BE2C (cell line): ENCODE measurements at regions not wholly inside any gene's neighbourhood (a gene's known extent, or its start where the extent isn't known, plus 50 kb on each side); places are given as distances from the start of the nearest gene placed in this dataset.
"Not testable (repeated sequence)": the region's sequence is repeated elsewhere in the genome, so short reads cannot be mapped to it uniquely, and the experiment has no call there.

Experiments used
- DNase-seq: peaks from one replicate; pipeline ENCODE4 v3.0.0-alpha.2; 2020
- H3K27me3 ChIP-seq: fragments of 250-450 bp; sonication (Bioruptor Pico); 2 replicates; pipeline ENCODE4 v1.5.1; 2020; ENCODE audit warnings: mild to moderate bottlenecking
- H3K36me3 ChIP-seq: fragments of 250-450 bp; sonication (Bioruptor Pico); 2 replicates; pipeline ENCODE4 v1.5.1; 2020; ENCODE audit warnings: mild to moderate bottlenecking
- H3K4me1 ChIP-seq: fragments of 250-450 bp; sonication (Bioruptor Pico); 2 replicates; pipeline ENCODE4 v1.5.1; 2020
- H3K4me3 ChIP-seq: 2 replicates; pipeline ENCODE4 v1.5.1; 2011; ENCODE audit warnings: low read depth, low read length
- H3K9me3 ChIP-seq: fragments of 250-450 bp; sonication (Bioruptor Pico); 2 replicates; pipeline ENCODE4 v1.5.1; 2020
- CTCF ChIP-seq: IDR thresholded peaks from 2 replicates; pipeline ENCODE4 v1.5.1; 2012; ENCODE audit warnings: mild to moderate bottlenecking, low read depth, low read length

- H3K36me3 ChIP-seq, H3K4me3 ChIP-seq, H3K4me1 ChIP-seq, DNase-seq, H3K9me3 ChIP-seq, H3K27me3 ChIP-seq: not testable (repeated sequence)
- peak; percentile 43 for TF ChIP-seq CTCF
Observed at GRCh38 chr10:55740767-55741166, 620.3 kb downstream of the ZWINT start.

- no peak for DNase-seq
- H3K9me3 ChIP-seq, result no peaks in the 10 kb centered on the region
- no peak for TF ChIP-seq CTCF
- H3K27me3 ChIP-seq, result no peaks in the 10 kb centered on the region
- H3K36me3 ChIP-seq, result no peaks in the 10 kb centered on the region
- no peak overlapping the region for H3K4me3 ChIP-seq
- H3K4me1 ChIP-seq, result no peaks in the 10 kb centered on the region
Observed at GRCh38 chr10:55740110-55740509, 620.9 kb downstream of the ZWINT start.

GRCh38 chr10:55734112-55734511, 626.9 kb downstream of the ZWINT start:
- H3K4me3 ChIP-seq, result no peak overlapping the region
- H3K27me3 ChIP-seq, result no peaks in the 10 kb centered on the region
- no peak for DNase-seq
- no peaks in the 10 kb centered on the region for H3K4me1 ChIP-seq
- no peaks in the 10 kb centered on the region for H3K36me3 ChIP-seq
- no peak for TF ChIP-seq CTCF
- no peaks in the 10 kb centered on the region for H3K9me3 ChIP-seq

- Histone ChIP-seq H3K27me3 (no peaks in the 10 kb centered on the region), H3K9me3 (no peaks in the 10 kb centered on the region), H3K36me3 (no peaks in the 10 kb centered on the region), H3K4me3 (no peak overlapping the region), H3K4me1 (no peaks in the 10 kb centered on the region)
- DNase-seq, result no peak
- no peak for TF ChIP-seq CTCF
Observed at GRCh38 chr10:55704950-55705349, 656.1 kb downstream of the ZWINT start.

GRCh38 chr10:55668326-55668922, 692.6 kb downstream of the ZWINT start:
- peak; percentile 38 for DNase-seq
- TF ChIP-seq CTCF, result peak; percentile 66
- Histone ChIP-seq H3K4me3 (no peak overlapping the region), H3K36me3 (no peaks in the 10 kb centered on the region), H3K27me3 (no peaks in the 10 kb centered on the region), H3K9me3 (no peaks in the 10 kb centered on the region), H3K4me1 (no peaks in the 10 kb centered on the region)

- H3K4me3 ChIP-seq, result no peak overlapping the region
- H3K36me3 ChIP-seq, result no peaks in the 10 kb centered on the region
- H3K27me3 ChIP-seq, result no peaks in the 10 kb centered on the region
- H3K9me3 ChIP-seq, result no peaks in the 10 kb centered on the region
- TF ChIP-seq CTCF, result no peak
- DNase-seq, result no peak
- no peaks in the 10 kb centered on the region for H3K4me1 ChIP-seq
Observed at GRCh38 chr10:55653531-55653930, 707.5 kb downstream of the ZWINT start.
